NCI-H2107 (cell line): ENCODE measurements at regions not wholly inside any gene's neighbourhood (a gene's known extent, or its start where the extent isn't known, plus 50 kb on each side); places are given as distances from the start of the nearest gene placed in this dataset.
"Not testable (repeated sequence)": the region's sequence is repeated elsewhere in the genome, so short reads cannot be mapped to it uniquely, and the experiment has no call there.

ENCODE experiments used
- DNase-seq: peaks from one replicate; lab custom pipeline; 2025; lab: John Stamatoyannopoulos, UW

DNA sequence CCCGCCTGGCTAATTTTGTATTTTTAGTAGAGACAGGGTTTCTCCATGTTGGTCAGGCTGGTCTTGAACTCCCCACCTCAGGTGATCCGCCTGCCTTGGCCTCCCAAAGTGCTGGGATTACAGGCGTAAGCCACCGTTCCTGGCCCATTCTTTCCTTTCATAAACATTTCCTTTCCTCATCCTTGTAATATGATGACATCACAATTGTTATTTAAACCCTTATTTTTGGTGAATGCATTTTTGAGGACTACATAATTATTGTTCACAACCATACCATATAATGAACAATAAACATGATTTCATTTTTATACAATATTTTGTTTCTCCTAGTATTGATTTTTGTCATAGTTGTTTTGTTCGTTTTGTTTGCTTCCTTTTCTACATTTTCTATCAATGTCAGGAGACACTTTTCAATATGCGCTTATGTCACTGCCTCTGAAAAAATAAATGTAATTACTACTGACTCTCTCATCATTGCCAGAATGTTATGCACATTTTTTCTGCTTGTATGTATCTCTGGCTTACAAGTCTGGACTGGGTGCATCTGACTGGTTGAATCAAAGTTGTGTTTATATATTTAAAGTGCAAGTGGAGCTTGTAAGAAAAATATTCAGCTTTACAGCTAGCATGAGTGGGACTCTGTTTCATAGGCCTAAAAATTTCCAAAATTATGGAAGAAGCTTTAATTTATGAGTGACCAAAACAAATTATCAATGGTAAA is 2286.3 kb upstream of the RAG2 start:
- no peak for DNase-seq

DNA sequence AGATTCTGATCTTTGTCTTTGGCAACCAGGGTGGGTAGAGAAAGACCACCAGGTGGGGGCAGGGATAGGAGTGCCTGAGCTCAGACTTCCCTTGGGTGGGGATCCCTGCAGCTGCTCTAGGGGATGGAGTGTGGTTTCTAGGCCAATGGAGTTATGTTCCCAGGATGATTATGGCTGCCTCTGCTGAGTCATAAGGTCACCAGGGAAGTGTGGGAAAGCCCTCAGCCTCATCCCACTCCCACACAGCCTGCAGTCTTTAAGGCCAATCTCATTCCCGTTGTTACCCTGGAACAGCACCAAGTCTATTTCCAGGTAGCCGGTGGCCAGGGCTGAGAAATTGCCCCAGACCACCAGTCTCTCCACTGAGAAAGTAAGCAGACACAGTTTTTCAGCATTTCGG is 2269.3 kb upstream of the RAG2 start:
- DNase-seq: no peak

DNA sequence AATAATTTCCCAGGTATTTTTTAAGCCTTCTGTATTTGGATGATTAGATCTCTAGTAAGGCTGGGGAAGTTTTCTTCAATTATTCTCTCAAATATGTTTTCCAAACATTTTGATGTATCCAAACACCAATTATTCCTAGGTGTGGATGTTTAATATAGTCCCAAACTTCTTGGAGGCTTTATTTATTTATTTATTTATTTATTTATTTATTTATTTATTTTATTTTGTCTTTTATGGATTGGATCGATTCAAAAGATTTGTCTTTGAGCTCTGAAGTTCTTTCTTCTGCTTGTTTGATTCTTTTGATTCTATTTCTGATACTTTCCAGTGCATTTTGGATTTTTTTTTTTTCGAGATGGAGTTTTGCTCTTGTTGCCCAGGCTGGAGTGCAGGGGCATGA is 2267.9 kb upstream of the RAG2 start:
- no peak for DNase-seq

DNA sequence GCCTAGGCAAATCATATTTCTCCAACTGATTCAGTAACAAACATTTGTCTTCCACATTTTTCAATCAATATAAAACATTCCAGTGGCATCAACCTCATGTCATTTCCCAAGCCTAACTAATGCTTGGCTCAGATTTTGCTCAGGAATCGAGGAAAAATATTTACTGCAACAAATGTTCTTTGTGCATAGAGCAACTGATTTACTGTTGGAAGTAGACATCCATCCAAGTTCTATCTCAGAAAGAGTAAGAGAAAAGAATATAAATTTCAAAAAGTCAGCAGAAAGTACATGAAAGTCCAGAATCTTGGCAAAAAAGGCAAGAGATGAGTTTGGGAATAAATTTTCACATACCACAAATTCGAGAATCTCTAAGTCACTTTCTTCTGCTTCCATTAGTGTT is 2245.0 kb upstream of the RAG2 start:
- DNase-seq: no peak

DNA sequence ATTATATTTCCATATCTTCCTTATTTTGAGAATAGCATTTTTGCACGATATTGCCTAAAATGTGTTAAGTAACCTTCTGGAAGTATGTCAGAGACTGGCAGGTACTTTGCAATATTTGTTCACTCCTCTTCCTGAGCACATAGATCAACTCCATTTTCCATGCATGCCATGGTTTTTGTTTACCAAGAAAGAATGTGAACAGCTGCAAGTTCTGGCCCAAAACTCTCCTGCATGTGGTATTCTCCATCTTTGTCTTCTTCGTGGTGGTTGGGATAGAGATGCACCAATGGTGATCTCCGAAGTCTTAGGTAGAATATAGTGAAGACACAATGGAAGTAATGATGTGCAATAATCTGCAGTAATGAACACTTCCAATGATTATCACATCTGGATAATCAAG is 2241.0 kb upstream of the RAG2 start:
- DNase-seq: no peak

DNA sequence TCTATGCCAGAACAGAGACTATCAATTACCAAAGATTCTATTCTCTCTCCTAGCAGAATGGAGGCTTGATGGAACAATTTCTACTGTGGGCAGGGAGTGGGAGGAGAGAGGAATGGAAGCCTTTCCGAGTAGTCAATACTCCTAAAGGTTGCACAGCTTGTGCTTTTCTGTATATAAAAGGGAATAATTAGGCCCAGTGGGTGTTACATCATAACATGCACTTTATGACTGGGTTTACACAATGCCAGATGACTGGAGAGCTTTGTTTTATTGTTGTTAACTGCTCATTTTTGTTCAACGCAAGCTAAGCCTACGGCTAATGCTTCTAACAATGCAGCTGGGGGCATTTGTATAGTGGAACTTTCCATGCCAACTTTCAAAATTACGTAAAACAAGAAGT is 2237.9 kb upstream of the RAG2 start:
- no peak for DNase-seq

DNA sequence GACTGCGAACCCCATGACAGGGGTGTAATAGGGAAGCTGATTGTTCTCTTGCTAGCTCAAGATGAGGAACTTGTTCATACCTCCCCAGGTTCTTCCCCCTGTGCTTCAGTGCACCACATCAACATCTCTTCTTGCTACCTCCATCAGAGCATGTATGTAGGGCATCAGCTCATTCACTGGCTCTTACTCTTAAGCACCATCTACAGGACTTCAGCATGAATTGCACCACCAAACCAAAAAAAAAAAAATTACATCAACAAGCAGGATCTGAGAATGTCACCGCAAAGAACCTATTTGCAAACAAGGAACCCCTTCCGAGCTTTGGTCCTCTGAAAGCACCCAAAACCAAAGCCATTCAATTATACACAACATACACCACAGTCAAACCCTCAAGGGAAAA is 2226.5 kb upstream of the RAG2 start:
- no peak for DNase-seq

DNA sequence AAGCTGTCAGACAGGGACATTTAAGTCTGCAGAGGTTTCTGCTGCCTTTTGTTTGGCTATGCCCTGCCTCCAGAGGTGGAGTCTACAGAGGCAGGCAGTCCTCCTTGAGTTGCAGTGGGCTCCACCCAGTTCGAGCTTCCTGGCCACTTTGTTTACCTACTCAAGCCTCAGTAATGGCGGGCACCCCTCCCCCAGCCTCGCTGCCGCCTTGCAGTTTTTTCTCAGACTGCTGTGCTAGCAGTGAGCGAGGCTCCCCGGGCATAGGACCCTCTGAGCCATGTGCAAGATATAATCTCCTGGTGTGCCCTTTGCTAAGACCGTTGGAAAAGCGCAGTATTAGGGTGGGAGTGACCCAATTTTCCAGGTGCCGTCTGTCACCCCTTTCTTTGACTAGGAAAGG is 2223.8 kb upstream of the RAG2 start:
- not testable (repeated sequence) for DNase-seq

DNA sequence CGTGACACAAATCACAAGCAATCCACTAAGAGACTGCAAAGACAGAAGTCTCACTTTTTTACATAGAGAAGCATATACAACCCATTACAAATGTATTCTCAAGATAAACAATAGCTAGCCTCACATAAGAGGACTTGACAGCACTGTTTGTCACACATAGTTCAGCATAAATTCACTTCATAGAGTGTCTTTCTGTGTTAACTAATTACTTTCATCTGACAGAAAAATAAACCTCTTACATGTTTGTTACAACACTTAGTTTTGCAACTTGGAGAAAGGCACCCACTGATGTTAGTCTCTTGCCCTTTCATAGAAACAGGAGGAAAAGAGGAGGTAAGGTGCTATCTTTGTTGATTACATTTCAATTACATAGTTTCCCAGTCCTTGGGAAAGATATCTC is 2221.9 kb upstream of the RAG2 start:
- DNase-seq: no peak

DNA sequence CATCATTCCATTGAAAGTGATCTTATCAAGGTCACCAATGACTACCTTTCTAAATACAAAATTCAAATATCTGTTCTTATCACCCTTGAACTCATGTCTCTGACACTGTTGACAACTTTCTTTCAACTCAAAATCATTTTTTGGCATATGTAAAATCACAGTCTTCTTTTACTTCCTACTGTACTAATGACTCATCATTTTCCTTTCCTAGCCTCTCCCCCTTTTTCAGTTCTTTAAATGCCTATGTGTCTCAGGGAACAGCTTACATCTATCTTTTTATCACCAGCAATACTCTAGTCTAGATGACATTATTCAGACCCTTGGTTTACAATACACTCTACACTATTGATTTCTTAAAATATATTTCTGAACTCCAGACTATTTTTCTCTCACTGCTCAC is 2220.7 kb upstream of the RAG2 start:
- no peak for DNase-seq

DNA sequence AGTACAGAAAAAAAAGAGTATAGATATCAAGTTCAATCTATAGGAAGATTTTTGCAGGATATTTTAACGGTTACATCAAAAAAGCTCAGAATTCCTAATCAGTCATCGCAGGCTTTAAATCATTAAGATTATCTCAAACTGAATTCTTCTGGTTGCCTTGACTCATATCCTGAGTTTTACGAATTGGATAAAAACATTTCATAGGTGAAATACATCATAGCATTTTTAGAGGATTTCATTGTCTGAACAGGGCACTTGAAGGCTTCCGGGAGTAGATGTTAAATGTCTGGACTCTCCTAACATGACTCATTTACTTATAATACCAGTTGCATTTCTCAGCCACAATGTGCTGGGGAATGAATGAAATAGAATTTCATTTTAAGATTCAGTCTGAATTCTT is 2216.6 kb upstream of the RAG2 start:
- no peak for DNase-seq

DNA sequence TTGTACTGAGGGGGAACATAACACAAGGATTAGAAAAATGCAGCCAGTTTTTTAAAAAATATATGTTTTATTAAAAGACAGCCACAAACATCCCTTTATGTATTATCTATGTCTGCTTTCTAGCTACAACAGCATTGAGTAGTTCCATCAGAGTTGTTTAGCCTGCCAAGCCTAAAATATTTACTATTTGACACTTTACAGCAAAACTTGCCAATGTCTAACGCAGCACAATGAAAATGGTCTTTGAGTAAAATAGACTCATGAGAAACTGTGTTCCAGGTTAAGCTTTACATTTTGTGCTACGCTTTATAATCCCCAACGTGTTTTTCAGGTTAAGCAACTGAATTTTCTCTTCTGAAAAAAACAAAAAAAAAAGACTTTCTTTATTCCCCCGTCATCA is 2211.5 kb upstream of the RAG2 start:
- DNase-seq: no peak

DNA sequence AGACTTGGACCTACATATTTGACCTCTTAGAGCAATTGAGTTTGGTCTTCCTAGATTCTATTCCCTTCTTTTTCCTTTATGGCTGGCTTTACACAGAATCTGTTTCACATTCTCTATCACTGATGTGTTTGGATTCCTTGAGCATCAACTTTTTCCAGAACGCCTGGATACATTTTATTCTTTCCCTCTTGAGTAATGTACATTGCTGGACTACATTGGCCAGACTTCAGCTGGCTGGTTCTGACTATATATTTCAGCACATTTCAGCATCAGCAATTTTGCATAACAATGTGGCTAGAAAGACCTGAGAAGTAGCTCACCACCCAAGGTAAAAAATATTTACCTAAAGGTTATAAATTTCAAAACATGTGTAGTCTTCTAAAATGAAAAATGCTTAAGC is 2198.2 kb upstream of the RAG2 start:
- DNase-seq: no peak

DNA sequence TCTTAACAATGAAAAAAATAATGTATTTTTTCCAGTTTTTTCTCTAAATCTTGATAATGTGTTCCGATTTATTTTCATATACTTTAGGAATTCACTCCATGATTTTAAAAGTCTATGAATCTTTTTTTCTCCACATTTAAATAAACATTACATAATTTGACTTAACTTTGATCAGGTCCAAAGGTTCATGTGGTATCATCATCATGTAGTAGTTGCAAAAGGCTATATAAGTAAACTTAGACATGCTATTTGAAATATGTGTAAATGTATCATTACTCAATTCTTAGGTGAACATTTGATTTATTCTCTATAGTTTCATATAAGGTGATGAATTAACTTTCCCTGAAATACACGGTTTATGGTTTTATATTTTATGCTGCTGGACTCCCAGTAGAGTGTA is 2197.0 kb upstream of the RAG2 start:
- no peak for DNase-seq

DNA sequence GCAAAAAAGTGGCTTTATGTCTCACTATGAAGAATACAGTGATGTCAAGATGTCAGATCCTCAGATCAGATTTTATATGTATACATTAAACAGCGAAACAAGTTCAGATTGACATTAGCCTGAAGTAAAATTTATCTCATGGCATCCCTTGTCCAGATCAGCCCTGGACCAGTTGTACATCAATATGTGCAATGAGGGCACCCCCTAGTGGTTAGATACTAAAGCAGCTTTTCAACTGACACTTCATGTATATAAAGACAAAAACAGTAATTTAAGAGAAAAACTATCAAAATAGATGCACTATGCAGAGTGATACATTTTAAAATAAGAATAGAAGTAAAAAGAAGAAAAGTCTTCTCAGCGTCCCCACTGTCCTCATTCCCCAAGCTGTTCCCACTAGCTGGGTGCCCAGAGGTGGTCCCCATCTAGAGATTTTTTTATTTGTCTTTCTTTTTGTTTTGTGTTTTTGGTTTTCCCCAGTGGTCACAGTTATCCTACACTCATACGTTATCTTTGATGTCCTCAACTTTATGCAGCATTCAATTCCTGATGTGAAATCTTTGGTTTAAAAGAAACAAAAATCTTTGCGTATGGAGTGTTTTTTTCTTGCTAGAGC is 2193.4 kb upstream of the RAG2 start:
- no peak for DNase-seq

DNA sequence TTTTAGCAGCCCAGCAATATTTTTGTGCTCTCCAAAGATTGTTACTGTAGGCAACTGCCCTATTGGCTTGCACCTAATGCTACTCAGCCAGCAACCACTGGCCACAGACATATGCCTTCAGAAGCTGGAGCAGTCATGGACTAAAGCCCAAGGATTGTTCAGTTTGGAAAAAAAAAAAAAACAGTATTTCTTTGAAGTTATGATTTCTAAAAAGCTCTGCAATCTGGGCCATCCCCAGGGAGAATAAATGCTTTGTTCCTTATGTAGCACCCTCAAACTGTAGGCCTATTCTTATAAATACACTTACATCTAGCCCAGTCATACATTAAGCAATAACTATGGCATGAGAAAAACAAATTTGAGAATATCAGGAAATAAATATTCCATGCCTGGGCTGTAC is 2190.5 kb upstream of the RAG2 start:
- no peak for DNase-seq

DNA sequence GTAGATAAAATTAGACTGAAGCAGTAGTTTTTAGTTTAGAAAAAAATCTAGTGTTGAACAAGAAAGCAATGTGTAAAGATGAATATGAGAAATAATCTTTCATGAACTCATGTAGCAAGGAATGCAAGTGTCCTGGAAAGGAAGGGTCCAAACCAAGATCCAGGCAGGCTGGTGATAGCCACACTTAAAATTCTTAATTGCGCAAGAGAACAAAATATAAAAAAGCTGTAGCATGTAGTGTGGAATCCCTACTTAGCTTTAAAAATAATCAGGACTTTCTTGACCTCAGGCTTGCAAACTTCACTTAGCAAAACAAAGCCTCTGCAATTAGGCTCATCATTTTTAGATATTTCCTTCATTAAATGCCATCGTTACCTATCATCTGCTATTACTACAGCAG is 2186.1 kb upstream of the RAG2 start:
- no peak for DNase-seq

DNA sequence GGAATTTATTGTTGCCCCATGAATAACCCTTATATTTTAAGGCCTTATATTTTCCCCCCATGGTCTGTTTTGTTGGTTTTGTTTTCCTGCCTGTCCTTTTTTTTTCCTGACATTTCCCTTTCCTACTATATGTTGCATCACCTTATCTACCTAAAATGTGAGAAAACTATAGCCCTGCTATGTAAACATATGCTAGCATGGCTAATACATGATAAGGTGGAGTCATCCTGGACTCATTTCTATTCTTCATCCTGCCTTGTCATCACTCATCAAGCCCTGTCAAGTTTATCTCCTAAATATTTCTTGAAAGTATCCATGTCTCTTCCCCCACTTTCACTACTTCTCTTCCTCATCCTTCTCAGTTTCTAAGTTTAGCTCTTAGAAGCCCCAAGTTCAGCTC is 2168.8 kb upstream of the RAG2 start:
- no peak for DNase-seq

DNA sequence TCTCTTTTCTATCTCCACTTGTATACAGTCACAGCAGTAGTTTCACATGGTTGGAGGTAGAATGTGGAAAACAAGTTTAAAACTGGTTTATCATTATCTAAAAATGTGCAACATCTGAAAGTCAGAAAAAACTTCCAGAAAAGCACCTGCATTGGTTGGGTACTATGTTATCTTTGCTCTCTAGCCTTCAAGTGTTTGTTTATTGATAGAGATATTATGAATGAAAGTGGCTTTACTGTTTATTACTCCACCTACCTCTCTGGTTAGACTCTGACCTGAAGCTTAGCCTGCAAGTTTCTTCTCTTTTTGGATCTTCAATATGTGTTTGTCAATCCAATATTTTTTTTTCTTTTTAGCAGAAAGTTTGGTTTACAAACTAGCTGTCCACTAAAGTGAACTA is 2161.4 kb upstream of the RAG2 start:
- DNase-seq: no peak

DNA sequence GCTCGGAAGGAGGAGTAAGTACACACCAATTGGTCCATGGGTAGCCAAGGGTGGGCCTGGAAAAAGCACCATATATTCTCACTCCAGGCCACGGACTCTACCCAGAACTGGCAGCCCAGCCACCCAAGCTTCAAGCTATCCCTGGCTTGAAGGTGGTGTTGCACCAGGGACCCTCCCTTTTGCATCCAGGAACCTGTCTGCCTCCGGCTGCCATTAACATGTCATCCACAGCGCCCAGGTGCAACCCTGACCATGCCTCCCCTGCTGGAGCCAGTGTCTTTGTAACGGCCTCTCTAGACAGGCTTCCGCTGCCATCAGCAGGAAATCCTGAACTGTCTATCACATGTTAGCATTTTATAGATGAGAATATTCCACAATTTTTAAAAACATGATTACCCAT is 2158.5 kb upstream of the RAG2 start:
- no peak for DNase-seq

DNA sequence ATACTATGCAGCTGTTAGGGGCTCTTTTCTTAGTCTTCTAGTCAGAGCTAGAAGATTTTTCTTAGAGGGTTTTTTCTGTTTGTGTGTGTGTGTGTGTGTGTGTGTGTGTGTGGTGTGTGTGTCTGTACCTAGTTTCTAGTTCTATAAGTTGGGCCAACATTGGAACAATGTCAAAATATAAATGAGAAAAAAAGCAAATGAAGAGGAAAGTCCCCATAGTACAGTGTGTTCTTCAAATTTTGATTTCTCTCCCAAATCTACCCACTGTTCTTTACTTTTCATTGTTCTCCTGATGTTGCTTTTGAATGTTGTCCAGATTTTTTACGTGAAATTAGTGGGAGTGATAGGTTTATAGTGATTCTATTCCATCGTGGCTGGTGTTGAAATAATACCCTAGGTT is 2153.4 kb upstream of the RAG2 start:
- no peak for DNase-seq

DNA sequence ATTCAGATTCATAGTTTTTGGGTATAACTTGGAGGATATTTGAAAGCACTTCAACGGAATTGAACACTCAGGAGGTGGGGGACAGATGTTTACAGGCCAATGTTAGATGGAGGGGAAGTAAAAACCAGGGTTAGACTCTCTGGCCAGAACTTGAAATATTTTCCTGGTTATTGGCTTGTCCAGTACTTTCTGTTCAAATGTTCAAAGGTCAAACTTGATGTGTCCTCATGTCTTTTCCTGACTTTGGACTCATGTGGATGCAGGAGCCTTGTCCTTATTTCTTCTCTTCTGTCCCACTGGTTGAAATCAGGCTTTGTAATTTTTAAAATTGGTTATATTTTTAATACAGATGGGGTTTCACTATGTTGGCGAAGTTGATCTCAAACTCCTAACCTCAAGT is 2148.5 kb upstream of the RAG2 start:
- not testable (repeated sequence) for DNase-seq

DNA sequence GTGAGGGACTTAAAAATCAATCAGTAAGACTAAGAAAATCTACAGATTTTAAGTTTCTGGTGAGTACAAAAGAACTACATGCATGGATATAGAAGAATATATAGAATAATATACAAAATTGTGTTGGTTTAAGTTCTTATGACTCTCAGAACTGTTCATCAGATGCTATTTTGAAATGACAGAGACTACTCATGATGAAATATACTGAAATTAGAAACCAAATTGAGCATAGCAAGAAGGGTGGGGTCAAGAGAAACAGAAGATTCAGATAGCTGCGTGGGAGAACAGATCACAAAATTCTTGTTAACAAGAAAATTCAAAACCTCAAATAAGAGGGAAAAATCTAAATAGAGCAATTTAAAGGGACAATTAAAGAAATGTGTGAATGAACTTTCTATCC is 2125.3 kb upstream of the RAG2 start:
- DNase-seq: no peak

DNA sequence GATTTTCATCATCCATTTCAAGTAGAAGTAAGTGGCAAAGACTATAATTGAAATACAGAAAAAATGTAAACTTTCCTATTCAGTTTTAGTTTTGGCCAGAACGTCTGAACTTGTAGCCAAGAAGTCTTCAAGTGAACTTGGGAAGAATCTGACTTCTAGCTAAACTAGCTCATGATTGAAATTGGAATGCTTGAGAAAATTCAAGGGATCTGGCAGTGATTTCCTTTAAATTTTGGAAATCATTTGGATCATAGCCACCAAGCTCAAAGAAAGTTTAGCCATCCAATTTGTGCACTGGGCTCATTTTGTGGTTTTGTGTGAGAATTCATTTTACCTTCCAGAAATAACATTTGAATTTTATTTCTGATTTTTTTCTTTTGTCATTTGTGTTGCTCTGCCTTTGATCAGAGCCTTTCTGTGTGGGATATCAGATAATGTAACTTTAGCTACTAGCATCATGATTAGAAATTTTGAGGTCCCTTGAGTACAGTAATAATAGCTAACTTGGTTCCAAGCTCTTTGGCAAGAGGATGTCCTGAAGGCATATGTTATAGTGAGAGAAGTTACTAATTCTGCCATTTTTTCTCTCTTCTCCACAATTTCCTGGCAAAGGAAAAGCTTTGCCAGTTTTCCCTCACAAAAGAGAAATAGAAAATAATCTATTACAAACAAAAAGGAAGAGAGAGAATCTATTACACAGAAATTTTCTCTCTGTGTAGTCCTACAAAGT is 2123.7 kb upstream of the RAG2 start:
- DNase-seq: no peak
